ENCODE measurements at regions not wholly inside any gene's neighbourhood (a gene's known extent, or its start where the extent isn't known, plus 50 kb on each side); places are given as distances from the start of the nearest gene placed in this dataset.

DNA sequence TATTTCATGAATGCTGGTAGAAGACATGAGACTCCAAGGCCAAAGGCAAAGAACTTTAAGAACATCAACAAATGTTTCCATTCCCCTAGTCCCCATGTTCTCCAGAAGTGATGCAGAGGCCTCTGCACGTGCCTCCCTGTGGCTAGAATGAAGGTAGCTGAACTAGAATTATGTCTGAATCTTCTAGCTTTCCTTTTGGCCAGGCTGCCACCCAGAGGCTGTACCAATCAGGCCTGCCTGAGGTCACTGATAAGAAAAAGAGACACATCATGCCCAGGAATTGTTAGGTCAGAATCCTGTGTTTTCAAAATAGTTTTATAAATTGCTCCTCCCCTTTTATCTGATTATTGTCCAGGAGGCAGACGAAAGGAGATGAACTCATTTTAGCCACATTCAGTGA, 188.0 kb upstream of the SLC16A7 start:
- POLR2A ChIA-PET, result no interaction called here
- Mint-ChIP-seq H3K27ac (ENCODE audit: unreplicated experiment) (no peak overlapping the region), H3K36me3 (ENCODE audit: insufficient read depth, unreplicated experiment) (no peaks in the 10 kb centered on the region), H3K9me3 (ENCODE audit: unreplicated experiment) (no peaks in the 10 kb centered on the region), H3K27me3 (ENCODE audit: insufficient read depth, unreplicated experiment) (peaks cover 5% of the 10 kb centered on the region), H3K4me3 (ENCODE audit: unreplicated experiment) (no peak overlapping the region), H3K4me1 (ENCODE audit: low read depth, unreplicated experiment) (no peaks in the 10 kb centered on the region)
- Histone ChIP-seq H3K27me3 (replicated peaks; ENCODE audit: control insufficient read depth, insufficient read depth, low read length) (no peaks in the 10 kb centered on the region), H3K9me3 (no peaks in the 10 kb centered on the region), H3K36me3 (ENCODE audit: control insufficient read depth, insufficient read depth, low read length) (no peaks in the 10 kb centered on the region), H3K4me1 (no peaks in the 10 kb centered on the region), H3K4me3 (ENCODE audit: low read depth, low read length) (no peak overlapping the region)
- intact Hi-C loops (cut with micrococcal nuclease; ENCODE audit: unreplicated experiment), result no loop called here
- no TSS peak for BruUV-seq (replicated peaks)
- CTCF ChIA-PET, result no interaction called here
- DNase-seq, result no peak
- TF ChIP-seq, protein P1, sequence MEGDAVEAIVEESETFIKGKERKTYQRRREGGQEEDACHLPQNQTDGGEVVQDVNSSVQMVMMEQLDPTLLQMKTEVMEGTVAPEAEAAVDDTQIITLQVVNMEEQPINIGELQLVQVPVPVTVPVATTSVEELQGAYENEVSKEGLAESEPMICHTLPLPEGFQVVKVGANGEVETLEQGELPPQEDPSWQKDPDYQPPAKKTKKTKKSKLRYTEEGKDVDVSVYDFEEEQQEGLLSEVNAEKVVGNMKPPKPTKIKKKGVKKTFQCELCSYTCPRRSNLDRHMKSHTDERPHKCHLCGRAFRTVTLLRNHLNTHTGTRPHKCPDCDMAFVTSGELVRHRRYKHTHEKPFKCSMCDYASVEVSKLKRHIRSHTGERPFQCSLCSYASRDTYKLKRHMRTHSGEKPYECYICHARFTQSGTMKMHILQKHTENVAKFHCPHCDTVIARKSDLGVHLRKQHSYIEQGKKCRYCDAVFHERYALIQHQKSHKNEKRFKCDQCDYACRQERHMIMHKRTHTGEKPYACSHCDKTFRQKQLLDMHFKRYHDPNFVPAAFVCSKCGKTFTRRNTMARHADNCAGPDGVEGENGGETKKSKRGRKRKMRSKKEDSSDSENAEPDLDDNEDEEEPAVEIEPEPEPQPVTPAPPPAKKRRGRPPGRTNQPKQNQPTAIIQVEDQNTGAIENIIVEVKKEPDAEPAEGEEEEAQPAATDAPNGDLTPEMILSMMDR (IDR thresholded peaks at IDR 0.05; ENCODE audit: insufficient read depth in 1 of 2, low read depth in 1 of 2, low read length in 1 of 2, severe bottlenecking in 1 of 2, unreplicated experiment in 1 of 2), result no peak

DNA sequence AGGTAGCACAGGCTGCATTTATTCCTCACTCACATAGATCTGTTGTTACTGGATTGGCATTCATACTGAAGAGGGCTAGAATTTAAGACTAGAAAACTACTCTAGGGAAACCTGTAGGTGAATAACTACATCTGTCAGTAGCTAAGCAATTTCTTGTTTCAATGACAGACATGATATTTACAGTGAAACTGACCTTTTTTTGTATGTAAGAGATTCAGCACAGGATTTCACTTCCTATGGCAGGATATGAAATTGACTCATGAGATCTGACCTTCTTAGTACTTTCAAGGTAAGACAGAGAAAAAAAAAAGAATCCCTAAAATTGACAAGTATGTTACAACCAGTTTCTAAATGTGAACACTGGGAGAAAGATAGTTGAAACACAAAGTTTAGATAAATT, 189.8 kb upstream of the SLC16A7 start:
- Mint-ChIP-seq H3K9me3 (ENCODE audit: unreplicated experiment) (no peaks in the 10 kb centered on the region), H3K27me3 (ENCODE audit: insufficient read depth, unreplicated experiment) (no peaks in the 10 kb centered on the region), H3K4me3 (ENCODE audit: unreplicated experiment) (no peak overlapping the region), H3K4me1 (ENCODE audit: low read depth, unreplicated experiment) (no peaks in the 10 kb centered on the region), H3K27ac (ENCODE audit: unreplicated experiment) (no peak overlapping the region), H3K36me3 (ENCODE audit: insufficient read depth, unreplicated experiment) (no peaks in the 10 kb centered on the region)
- Histone ChIP-seq H3K36me3 (ENCODE audit: control insufficient read depth, insufficient read depth, low read length) (no peaks in the 10 kb centered on the region), H3K9me3 (no peaks in the 10 kb centered on the region), H3K4me3 (ENCODE audit: low read depth, low read length) (no peak overlapping the region), H3K27me3 (replicated peaks; ENCODE audit: control insufficient read depth, insufficient read depth, low read length) (no peaks in the 10 kb centered on the region), H3K4me1 (no peaks in the 10 kb centered on the region)
- no TSS peak for BruUV-seq (replicated peaks)
- ChIA-PET POLR2A (no interaction called here), CTCF (interaction anchor here (0.6 kb wide), 1 partner anchor 373 kb away, joined by 4 read pairs; no protein-coding TSS in a partner anchor)
- DNase-seq, result no peak
- TF ChIP-seq, protein P1 (IDR thresholded peaks at IDR 0.05; ENCODE audit: insufficient read depth in 1 of 2, low read depth in 1 of 2, low read length in 1 of 2, severe bottlenecking in 1 of 2, unreplicated experiment in 1 of 2), result no peak
- intact Hi-C loops (cut with micrococcal nuclease; ENCODE audit: unreplicated experiment), result no loop called here

DNA sequence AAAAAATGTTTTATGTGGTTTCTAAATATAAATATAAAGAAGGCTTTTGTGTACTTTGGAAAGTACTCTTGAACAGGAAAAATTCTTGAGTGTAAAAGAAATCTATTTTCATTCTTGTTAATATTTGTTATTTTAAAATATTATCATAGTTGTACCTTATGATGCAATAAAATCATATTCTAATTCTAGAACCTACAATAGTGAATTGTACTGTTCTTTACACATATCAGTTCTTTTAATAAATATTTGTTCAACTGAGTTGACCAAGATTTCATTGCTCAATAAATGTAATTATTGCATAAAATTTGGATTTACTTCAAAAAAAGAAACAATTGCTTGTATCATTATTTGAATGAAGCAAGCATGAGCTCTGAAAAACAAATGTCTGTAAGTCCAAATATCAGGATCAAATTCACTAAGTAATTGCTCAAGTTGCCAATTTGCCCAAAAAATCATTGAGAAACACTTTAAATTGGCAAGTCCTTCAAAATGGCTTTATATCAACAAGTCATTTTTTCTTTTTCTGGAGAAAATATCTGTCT, 191.6 kb upstream of the SLC16A7 start:
- Histone ChIP-seq H3K27me3 (replicated peaks; ENCODE audit: control insufficient read depth, insufficient read depth, low read length) (no peaks in the 10 kb centered on the region; the same call in 1 of the 2 replicates), H3K4me1 (no peaks in the 10 kb centered on the region), H3K36me3 (ENCODE audit: control insufficient read depth, insufficient read depth, low read length) (no peaks in the 10 kb centered on the region), H3K9me3 (no peaks in the 10 kb centered on the region), H3K4me3 (ENCODE audit: low read depth, low read length) (no peak overlapping the region)
- Mint-ChIP-seq H3K27ac (ENCODE audit: unreplicated experiment) (no peak overlapping the region), H3K4me3 (ENCODE audit: unreplicated experiment) (no peak overlapping the region), H3K4me1 (ENCODE audit: low read depth, unreplicated experiment) (no peaks in the 10 kb centered on the region), H3K27me3 (ENCODE audit: insufficient read depth, unreplicated experiment) (no peaks in the 10 kb centered on the region), H3K36me3 (ENCODE audit: insufficient read depth, unreplicated experiment) (no peaks in the 10 kb centered on the region), H3K9me3 (ENCODE audit: unreplicated experiment) (no peaks in the 10 kb centered on the region)
- TF ChIP-seq, protein P1 (IDR thresholded peaks at IDR 0.05; ENCODE audit: insufficient read depth in 1 of 2, low read depth in 1 of 2, low read length in 1 of 2, severe bottlenecking in 1 of 2, unreplicated experiment in 1 of 2), result no peak
- CTCF ChIA-PET, result no interaction called here
- DNase-seq, result no peak
- POLR2A ChIA-PET, result no interaction called here
- intact Hi-C loops (cut with micrococcal nuclease; ENCODE audit: unreplicated experiment), result no loop called here
- BruUV-seq (replicated peaks), result no TSS peak

Measured in Caco-2 (cell line).